ENCODE measurements at regions not wholly inside any gene's neighbourhood (a gene's known extent, or its start where the extent isn't known, plus 50 kb on each side); places are given as distances from the start of the nearest gene placed in this dataset.
"Not testable (repeated sequence)": the region's sequence is repeated elsewhere in the genome, so short reads cannot be mapped to it uniquely, and the experiment has no call there.

DNA sequence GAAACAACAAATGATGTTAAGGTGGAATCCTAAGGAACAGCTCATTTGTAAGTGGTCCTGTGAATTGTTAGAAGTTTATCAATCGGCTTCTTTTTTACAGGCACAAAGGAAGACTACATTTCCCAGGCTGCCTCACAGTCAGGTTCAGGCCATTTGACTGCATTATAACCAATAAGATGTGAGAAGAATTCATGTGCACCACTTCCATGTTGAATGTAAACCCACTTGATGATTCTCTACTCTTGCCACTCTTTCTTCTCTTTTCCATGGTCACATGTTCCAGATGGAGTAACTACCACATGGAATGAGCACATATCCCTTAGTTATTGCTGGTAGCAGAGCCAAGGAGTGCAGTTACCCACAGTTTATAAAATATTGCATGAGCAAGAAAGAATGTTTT lies 67.1 kb upstream of the GZMB start:
- Histone ChIP-seq H3K4me1 (ENCODE audit: insufficient read depth, insufficient read length) (no peaks in the 10 kb centered on the region), H3K4me3 (ENCODE audit: insufficient read length, low read depth) (no peak overlapping the region), H3K27me3 (ENCODE audit: insufficient read depth, insufficient read length) (no peaks in the 10 kb centered on the region), H3K36me3 (ENCODE audit: insufficient read depth, insufficient read length, low read length) (no peaks in the 10 kb centered on the region), H3K9ac (ENCODE audit: insufficient read length, low read depth) (no peak overlapping the region), H3K9me3 (ENCODE audit: insufficient read depth, low read length) (no peaks in the 10 kb centered on the region)
- DNase-seq (ENCODE audit: low read depth, low spot score) = no peak
- TF ChIP-seq SUZ12 (IDR thresholded peaks at IDR 0.05; ENCODE audit: extremely low read depth, insufficient read depth, insufficient read length) (no peak), YY1 (IDR thresholded peaks at IDR 0.05; ENCODE audit: insufficient read depth, insufficient read length) (no peak), ZNF274 (IDR thresholded peaks at IDR 0.05; ENCODE audit: low read depth, low read length) (no peak)

DNA sequence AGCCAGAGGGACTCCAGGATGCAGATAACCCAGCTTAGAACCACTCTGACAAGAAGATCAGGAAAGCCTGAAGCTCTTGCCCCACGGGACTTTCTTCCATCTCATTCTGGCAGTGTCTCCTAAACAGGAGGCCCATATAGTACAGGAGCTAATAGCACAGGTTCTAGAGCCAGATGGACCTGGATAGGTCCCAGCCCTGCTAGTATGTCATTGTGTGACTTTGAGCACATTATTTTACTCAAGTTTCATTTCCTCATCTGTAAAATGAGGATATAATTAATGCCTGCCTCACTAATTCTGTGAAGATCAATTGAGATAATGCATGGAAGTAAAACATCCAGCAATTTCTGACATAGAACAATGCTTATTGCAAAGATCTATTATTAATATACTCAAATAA lies 66.5 kb upstream of the GZMB start:
- no peak overlapping the region for H3K9ac ChIP-seq (ENCODE audit: insufficient read length, low read depth)
- H3K27me3 ChIP-seq (ENCODE audit: insufficient read depth, insufficient read length) = no peaks in the 10 kb centered on the region
- no peak for TF ChIP-seq ZNF274 (IDR thresholded peaks at IDR 0.05; ENCODE audit: low read depth, low read length)
- no peak for TF ChIP-seq YY1 (IDR thresholded peaks at IDR 0.05; ENCODE audit: insufficient read depth, insufficient read length)
- no peak for TF ChIP-seq SUZ12 (IDR thresholded peaks at IDR 0.05; ENCODE audit: extremely low read depth, insufficient read depth, insufficient read length)
- DNase-seq (ENCODE audit: low read depth, low spot score) = no peak
- no peaks in the 10 kb centered on the region for H3K36me3 ChIP-seq (ENCODE audit: insufficient read depth, insufficient read length, low read length)
- no peaks in the 10 kb centered on the region for H3K9me3 ChIP-seq (ENCODE audit: insufficient read depth, low read length)
- no peaks in the 10 kb centered on the region for H3K4me1 ChIP-seq (ENCODE audit: insufficient read depth, insufficient read length)
- H3K4me3 ChIP-seq (ENCODE audit: insufficient read length, low read depth) = no peak overlapping the region

DNA sequence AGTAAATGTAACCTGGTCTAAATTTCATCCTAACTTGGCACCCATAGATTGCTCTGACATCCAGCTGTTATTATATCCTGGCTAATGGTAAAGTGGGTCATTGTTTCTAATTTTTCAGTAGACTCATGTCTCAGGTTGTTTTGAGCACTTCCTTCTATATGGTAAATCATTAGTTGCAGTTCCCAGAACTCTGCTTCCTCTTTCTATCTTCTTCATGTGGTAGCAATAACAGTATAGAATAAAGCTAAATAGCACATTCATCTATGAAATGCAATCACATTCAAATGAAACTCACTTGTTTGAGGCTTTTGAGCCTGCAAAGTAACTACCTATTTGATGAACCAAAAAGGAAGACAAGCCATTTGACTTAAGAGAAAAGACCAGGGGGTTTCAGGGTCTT lies 65.1 kb upstream of the GZMB start:
- Histone ChIP-seq H3K9me3 (ENCODE audit: insufficient read depth, low read length) (no peaks in the 10 kb centered on the region), H3K4me3 (ENCODE audit: insufficient read length, low read depth) (no peak overlapping the region), H3K27me3 (ENCODE audit: insufficient read depth, insufficient read length) (no peaks in the 10 kb centered on the region), H3K36me3 (ENCODE audit: insufficient read depth, insufficient read length, low read length) (no peaks in the 10 kb centered on the region), H3K4me1 (ENCODE audit: insufficient read depth, insufficient read length) (no peaks in the 10 kb centered on the region), H3K9ac (ENCODE audit: insufficient read length, low read depth) (no peak overlapping the region)
- no peak for DNase-seq (ENCODE audit: low read depth, low spot score)
- no peak for TF ChIP-seq ZNF274 (IDR thresholded peaks at IDR 0.05; ENCODE audit: low read depth, low read length)
- no peak for TF ChIP-seq SUZ12 (IDR thresholded peaks at IDR 0.05; ENCODE audit: extremely low read depth, insufficient read depth, insufficient read length)
- no peak for TF ChIP-seq YY1 (IDR thresholded peaks at IDR 0.05; ENCODE audit: insufficient read depth, insufficient read length)

DNA sequence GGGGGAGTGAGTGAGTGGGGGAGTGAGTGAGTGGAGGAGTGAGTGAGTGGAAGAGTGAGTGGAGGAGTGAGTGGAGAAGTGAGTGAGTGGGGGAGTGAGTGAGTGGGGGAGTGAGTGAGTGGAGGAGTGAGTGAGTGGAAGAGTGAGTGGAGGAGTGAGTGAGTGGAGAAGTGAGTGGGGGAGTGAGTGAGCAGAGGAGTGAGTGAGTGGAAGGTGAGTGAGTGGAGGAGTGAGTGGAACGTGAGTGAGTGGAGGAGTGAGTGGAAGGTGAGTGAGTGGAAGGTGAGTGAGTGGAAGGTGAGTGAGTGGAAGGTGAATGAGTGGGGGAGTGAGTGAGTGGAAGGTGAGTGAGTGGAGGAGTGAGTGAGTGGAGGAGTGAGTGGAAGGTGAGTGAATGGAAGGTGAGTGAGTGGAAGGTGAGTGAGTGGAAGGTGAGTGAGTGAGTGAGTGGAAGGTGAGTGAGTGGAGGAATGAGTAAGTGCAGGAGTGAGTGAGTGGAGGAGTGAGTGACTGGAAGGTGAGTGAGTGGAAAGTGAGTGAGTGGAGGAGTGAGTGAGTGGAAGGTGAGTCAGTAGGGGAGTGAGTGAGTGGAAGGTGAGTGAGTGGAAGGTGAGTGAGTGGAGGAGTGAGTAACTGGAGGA lies 62.4 kb upstream of the GZMB start:
- H3K4me3 ChIP-seq (ENCODE audit: insufficient read length, low read depth); H3K36me3 ChIP-seq (ENCODE audit: insufficient read depth, insufficient read length, low read length); H3K4me1 ChIP-seq (ENCODE audit: insufficient read depth, insufficient read length); H3K9ac ChIP-seq (ENCODE audit: insufficient read length, low read depth); DNase-seq (ENCODE audit: low read depth, low spot score); H3K27me3 ChIP-seq (ENCODE audit: insufficient read depth, insufficient read length); H3K9me3 ChIP-seq (ENCODE audit: insufficient read depth, low read length): not testable (repeated sequence)

DNA sequence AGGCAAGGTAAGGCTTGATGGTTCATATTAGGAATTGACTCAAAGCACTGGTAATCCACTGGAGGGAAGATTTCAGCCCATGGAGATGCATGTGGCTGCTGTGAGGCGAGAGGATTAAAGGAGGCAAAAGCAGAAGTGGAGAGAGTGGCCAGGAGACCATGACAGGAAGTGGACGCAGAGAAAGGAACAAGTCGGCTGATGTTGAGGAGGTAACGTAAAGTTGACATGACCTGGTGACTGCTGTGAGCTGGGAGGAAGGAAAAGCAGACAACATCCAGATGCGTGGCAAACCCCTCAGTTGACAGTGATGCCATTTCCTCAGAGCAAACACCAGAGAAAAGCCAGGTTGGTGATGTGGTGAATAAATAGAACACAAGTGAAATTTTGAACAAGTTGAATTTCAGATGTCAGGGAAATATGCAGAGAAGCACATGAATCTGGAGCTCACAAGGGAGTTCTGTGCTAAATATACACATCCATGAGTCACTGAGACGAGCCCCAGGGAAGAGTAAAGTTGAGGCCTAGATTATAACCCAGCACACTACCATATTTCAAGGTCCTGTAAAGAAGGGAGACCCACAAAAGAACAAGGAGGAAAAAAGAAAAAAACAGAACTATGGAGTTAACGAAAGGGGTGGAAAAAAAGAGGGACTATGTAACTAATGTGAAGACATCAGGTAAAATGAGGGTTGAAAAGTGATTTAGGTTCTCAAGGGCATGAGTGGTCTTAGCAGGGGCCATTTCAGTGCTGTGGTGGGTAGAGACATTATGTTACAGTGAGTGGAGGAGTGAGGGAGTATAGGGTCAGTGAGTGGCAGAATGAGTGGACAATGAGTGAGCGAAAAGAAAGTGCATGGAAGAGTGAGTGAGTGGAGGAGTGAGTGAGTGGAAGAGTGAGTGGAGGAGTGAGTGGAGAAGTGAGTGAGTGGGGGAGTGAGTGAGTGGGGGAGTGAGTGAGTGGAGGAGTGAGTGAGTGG lies 61.6 kb upstream of the GZMB start:
- no peaks in the 10 kb centered on the region for H3K9me3 ChIP-seq (ENCODE audit: insufficient read depth, low read length)

DNA sequence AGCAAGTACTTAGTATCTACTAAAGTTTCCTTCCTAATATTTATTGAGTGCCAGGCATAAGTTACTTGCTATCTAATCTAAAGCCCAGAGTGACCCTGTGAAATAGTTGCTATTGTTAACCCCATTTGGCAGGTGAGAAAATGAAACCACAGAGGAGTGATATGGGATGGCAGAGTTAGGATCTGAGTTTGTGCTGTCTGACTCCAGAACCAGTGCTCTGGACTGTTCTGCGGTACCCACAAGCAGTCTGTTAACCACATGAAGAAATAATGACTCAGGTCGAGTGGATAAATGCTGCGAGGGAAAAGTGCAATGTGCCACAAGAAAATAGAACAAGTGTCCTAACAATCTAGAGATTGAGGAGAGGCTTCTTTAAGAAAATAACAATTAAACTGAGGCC lies 60.7 kb upstream of the GZMB start:
- no peak for DNase-seq (ENCODE audit: low read depth, low spot score)
- no peak overlapping the region for H3K9ac ChIP-seq (ENCODE audit: insufficient read length, low read depth)
- no peaks in the 10 kb centered on the region for H3K27me3 ChIP-seq (ENCODE audit: insufficient read depth, insufficient read length)
- no peaks in the 10 kb centered on the region for H3K9me3 ChIP-seq (ENCODE audit: insufficient read depth, low read length)
- H3K4me1 ChIP-seq (ENCODE audit: insufficient read depth, insufficient read length) = no peaks in the 10 kb centered on the region
- H3K4me3 ChIP-seq (ENCODE audit: insufficient read length, low read depth) = no peak overlapping the region
- TF ChIP-seq ZNF274 (IDR thresholded peaks at IDR 0.05; ENCODE audit: low read depth, low read length) (no peak), SUZ12 (IDR thresholded peaks at IDR 0.05; ENCODE audit: extremely low read depth, insufficient read depth, insufficient read length) (no peak)
- H3K36me3 ChIP-seq (ENCODE audit: insufficient read depth, insufficient read length, low read length) = no peaks in the 10 kb centered on the region

More for the DNA sequence above, 61.6 kb upstream of the GZMB start:
- no peak for DNase-seq (ENCODE audit: low read depth, low spot score)
- TF ChIP-seq SUZ12 (IDR thresholded peaks at IDR 0.05; ENCODE audit: extremely low read depth, insufficient read depth, insufficient read length) = no peak
- Histone ChIP-seq H3K4me3 (ENCODE audit: insufficient read length, low read depth) (no peak overlapping the region), H3K4me1 (ENCODE audit: insufficient read depth, insufficient read length) (no peaks in the 10 kb centered on the region), H3K36me3 (ENCODE audit: insufficient read depth, insufficient read length, low read length) (no peaks in the 10 kb centered on the region), H3K27me3 (ENCODE audit: insufficient read depth, insufficient read length) (no peaks in the 10 kb centered on the region), H3K9ac (ENCODE audit: insufficient read length, low read depth) (no peak overlapping the region)

DNA sequence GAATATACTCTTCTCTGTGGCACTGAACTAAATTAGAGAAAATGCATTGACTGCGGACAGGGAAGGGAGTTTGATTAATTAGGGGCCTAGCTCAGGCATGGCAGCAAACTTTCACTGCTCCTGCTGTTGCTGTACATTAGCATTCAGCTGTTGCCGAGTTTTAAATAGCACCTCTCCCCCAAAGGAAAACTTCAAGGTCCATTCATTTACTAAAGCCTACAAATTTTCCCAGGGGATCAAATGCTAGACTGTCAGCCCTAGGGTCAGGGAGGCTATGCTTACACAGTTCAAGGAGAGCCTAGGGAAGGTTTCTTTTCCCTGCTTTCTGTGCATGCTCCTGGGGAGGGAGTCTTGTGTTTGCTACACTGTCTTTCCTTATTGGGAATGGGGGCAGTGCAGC lies 60.0 kb upstream of the GZMB start:
- TF ChIP-seq ZNF274 (IDR thresholded peaks at IDR 0.05; ENCODE audit: low read depth, low read length) (no peak), YY1 (IDR thresholded peaks at IDR 0.05; ENCODE audit: insufficient read depth, insufficient read length) (no peak), SUZ12 (IDR thresholded peaks at IDR 0.05; ENCODE audit: extremely low read depth, insufficient read depth, insufficient read length) (no peak)
- no peaks in the 10 kb centered on the region for H3K27me3 ChIP-seq (ENCODE audit: insufficient read depth, insufficient read length)
- no peaks in the 10 kb centered on the region for H3K9me3 ChIP-seq (ENCODE audit: insufficient read depth, low read length)
- H3K4me1 ChIP-seq (ENCODE audit: insufficient read depth, insufficient read length) = no peaks in the 10 kb centered on the region
- H3K4me3 ChIP-seq (ENCODE audit: insufficient read length, low read depth) = no peak overlapping the region
- DNase-seq (ENCODE audit: low read depth, low spot score) = no peak
- H3K36me3 ChIP-seq (ENCODE audit: insufficient read depth, insufficient read length, low read length) = no peaks in the 10 kb centered on the region
- no peak overlapping the region for H3K9ac ChIP-seq (ENCODE audit: insufficient read length, low read depth)

All from NT2/D1 (cell line).